Stimulated activated CD8-positive, alpha-beta memory T cell treated with anti-CD3 and anti-CD28 coated beads, Interleukin-4, amount 100 ng/mL, for 24 hours (primary cell): ENCODE measurements at regions not wholly inside any gene's neighbourhood (a gene's known extent, or its start where the extent isn't known, plus 50 kb on each side); places are given as distances from the start of the nearest gene placed in this dataset.
"Not testable (repeated sequence)": the region's sequence is repeated elsewhere in the genome, so short reads cannot be mapped to it uniquely, and the experiment has no call there.

ENCODE experiments used
- DNase-seq: peaks from one replicate; pipeline ENCODE4 v3.0.0-alpha.2; 2020; ENCODE audit warnings: low read depth

- DNase-seq = no peak
Observed at GRCh38 chr3:98702166-98702565, 61.0 kb upstream of the ST3GAL6 start.

DNA sequence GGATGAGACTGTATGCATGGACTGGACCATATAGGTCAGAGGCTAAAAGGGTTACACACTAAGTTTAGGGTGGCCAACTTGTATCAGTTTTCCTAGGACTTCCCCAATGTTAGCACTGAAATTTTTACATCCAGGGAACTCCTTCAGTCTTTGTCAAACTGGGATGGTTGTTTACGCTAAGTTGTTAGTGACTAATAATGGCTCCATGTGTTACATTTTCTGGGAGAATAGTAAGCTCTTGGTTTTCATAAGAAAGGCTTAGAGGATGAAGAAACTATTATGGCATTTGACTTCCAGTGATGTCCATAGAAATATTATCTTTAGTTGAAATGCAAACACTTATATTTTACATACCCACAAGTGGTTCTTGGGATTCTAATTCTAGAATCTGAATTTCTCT is 57.9 kb upstream of the ST3GAL6 start:
- DNase-seq = no peak

DNA sequence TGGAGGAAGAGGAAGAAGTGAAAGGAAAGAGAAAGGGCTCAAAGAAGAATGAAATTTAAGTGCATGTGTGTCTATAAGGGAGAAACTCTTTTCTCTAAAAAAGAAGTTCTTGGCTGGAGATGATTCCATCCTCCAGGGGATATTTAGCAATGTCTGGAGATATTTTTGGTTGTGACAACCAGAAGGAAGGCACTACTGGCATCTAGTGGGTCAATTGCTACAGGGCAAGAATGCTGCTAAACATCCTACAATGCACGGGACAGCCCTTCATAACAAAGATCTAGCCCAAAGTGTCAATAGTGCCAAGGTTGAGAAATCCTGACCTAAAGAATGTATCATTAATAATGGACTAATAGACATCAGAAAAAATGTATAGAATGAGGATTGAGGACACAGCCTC is 57.4 kb upstream of the ST3GAL6 start:
- DNase-seq = no peak

- not testable (repeated sequence) for DNase-seq
Observed at GRCh38 chr3:98708681-98709080, 54.5 kb upstream of the ST3GAL6 start.

- no peak for DNase-seq
Observed at GRCh38 chr3:98709441-98709840, 53.7 kb upstream of the ST3GAL6 start.

GRCh38 chr3:98710067-98710659 is 53.0 kb upstream of the ST3GAL6 start:
- no peak for DNase-seq

DNA sequence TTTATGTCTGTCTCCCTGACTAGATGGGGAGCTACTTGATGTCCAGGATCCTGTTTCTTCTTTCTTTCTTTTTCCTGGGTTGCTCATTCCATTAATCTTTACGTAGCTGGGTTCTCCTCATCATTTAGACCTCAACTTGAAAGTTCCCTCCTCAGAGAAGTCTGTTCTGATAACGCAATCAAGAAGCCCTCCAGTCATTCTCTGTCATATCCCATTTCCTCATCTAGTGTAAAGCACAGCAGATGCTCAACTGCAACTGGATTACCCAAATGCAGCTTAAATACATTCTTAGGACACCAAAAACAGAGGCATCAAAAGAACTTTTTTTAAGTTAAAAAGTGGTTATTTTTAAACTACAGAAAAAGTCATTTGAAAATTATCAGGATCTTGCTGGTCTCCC is 51.7 kb upstream of the ST3GAL6 start:
- no peak for DNase-seq

DNA sequence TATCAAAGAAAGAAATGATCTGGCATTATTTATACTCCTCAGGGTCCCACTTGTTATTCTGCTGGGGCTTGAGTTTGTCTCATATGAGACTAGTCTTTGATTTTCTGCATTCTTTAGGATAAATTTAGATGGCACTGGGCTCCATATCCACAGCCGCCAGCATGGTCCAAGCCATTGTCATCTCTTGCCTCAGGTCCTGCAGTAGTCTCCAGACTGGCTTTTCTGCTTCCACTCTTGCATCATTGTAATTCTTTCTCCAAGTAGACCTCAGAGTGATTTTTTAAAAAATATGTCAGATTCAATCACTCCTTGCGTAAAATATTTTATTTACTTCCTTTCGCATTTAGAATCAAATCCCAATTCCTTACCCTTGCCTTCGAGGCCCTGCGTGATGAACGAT is 50.4 kb upstream of the ST3GAL6 start:
- DNase-seq = no peak

- not testable (repeated sequence) for DNase-seq
Observed at GRCh38 chr3:98713332-98713731, 49.8 kb upstream of the ST3GAL6 start.
